Islet precursor cell (in vitro differentiated cells): ENCODE measurements at regions not wholly inside any gene's neighbourhood (a gene's known extent, or its start where the extent isn't known, plus 50 kb on each side); places are given as distances from the start of the nearest gene placed in this dataset.

ENCODE experiments used
- DNase-seq: peaks from one replicate; pipeline ENCODE4 v3.0.0-alpha.2; 2018

DNA sequence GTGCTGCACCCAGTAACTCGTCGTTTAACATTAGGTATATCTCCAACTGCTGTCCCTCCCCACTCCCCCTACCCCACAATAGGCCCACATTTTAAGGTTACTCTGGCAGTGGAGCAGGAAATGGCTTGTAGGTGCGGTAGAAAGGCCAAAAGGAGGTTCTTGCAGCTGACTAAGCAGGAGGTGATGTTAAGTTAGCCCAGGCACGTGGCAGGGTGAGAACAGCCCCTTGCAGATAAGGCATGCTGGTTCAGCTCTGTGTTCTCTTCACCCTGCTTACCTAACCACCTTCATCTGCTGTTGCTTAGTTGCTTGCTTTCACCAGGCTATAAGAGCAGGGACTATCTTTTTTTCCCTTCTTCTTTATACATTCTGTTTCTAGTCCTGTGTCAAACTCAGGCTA lies 1082.8 kb upstream of the RBFOX1 start:
- no peak for DNase-seq

DNA sequence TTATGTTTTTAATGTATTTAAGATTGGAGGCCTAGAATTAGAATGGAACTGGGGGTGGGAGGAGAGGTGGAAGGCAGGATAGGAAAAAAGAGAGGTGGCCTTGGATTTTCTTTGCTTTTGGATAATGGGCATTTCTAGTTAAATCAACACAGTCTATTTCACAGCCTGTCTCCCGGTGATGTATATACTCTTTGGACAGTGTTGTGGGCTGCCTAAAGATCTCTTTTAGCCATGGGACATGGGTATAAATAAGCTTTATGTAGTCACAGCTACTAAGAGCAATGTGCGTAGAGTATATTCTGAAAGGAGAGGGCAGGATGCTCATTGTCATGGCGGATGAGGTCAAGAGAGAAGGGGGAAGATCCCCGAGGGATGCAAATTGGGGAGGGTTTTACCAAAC lies 1084.4 kb upstream of the RBFOX1 start:
- DNase-seq, result no peak

DNA sequence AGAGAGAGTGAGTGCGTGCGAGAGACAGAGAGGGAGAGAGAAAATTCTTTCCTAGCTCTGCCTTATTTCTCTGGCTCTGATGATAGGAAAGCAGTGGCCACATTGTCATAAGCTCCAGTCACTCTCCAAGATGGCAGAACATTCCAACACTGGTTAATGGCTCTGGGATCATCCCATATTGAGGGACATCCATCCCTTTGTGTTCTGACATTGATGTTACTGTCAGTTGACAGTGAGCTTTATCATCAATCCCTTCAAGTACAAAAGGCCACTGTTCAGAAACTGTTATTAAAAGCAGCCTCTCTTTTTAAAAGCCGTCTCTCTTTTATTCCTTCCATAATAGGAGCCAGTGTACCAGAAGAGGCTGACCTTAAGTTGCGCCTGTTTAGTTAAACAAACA lies 1084.9 kb upstream of the RBFOX1 start:
- no peak for DNase-seq

DNA sequence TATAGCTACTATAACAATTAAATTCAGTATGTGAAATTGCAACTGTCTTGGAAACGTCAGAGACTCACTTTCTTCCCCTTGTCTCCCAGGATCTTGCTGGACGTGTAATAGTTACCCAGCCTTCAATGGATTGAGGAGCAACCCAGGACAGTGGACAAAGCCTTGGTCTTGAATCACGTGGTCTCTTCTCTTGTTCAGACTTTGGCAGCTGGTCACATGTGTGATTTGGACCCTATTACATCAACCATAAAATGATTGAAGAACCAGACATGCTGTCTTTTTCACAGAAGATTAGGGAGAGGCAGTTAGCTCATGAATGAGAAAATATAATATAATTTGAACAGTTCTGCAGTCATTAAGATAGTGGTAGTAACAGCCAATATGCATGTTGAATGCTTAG lies 1085.5 kb upstream of the RBFOX1 start:
- no peak for DNase-seq

DNA sequence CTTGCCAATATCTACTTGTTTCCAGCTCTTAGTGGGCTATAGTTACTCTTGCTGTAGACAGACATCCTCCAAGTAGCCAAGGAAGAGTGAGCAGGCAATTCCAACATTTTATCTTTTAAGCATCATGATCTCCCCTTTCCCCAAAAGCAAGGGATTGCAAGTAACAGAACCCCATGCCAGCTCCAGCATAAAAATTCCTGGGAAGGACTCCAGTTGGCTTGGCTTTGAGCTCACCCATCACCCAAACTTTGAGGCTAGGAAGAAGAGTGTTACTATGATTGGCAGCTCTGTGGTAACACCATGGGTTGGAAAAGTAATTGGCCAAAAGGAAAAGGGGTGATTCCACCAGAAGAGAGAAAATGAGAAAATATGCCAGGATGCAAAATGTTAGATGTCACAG lies 1086.4 kb upstream of the RBFOX1 start:
- no peak for DNase-seq

DNA sequence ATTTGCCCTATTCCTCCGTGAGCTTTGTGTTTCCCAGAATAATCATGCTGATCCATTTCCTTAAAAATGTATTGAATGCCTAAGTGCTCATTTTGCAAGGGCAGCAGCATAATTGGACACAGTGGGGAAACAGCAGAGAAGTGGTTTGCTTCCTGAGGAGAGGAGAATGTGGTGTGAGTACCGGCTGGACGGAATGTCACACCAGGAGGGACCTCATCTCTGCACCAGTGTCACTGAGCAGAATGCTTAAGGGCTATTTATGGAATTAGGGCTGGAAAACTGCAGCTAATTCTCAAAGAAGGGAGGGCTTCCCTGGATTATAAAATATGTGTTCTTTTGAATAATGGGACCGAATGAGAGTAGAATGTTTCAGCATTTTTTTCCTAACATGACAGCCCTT lies 1100.6 kb upstream of the RBFOX1 start:
- no peak for DNase-seq

DNA sequence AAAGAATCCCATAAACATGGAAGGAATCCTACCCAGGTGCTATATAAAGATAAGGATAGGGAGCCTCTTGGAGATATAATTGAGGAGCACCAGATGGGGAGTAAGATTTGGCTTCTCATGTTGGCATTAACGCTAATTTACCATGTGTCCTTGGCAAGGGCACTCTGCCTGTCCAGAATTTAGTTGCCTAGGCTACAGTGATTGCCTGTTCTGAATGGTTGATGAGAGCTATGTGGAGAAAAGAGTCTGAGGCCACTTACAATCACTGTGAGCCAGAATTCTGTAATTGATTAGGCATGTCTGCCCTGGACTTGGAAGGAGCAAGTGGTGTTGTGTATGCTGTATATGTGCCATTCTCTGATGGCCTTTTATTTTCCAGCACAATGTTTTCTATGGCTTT lies 1101.2 kb upstream of the RBFOX1 start:
- no peak for DNase-seq

DNA sequence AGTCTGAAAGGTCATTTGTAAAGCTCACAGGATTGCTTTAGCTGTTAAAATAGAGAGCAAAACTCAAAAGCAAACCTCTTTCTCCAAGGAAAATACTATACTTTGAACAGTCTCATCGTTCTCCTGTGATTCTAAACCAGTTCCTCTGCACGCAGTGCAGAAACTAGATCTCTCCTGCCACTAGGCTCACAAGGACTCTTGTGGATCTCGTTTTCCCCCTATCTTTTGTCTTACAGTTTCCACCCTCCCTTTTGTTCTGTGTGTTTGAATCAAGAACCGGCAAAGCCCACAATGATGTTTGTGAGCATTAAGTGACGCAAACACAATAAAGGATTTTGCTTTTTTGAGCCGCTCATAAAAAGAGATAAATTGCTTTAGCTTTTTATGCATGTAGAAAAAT lies 1103.5 kb upstream of the RBFOX1 start:
- DNase-seq, result no peak

DNA sequence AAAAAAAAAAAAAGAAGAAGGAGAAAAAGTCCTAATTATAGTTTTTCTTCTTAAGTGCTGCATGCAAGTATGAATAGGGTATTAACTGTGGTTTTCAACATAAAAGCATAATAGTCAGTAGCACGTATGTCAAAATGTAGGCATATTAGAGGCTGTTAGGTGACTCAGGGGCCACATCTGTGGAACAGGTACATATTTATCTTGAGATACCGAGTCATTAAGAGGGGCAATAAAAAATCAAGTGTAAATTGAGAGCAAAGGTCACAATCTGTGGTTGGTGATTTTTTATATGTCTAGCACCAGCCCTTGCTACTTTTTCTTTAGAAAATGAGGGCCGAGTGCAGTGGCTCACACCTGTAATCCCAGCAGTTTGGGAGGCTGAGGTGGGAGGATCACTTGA lies 1113.8 kb upstream of the RBFOX1 start:
- DNase-seq, result no peak

DNA sequence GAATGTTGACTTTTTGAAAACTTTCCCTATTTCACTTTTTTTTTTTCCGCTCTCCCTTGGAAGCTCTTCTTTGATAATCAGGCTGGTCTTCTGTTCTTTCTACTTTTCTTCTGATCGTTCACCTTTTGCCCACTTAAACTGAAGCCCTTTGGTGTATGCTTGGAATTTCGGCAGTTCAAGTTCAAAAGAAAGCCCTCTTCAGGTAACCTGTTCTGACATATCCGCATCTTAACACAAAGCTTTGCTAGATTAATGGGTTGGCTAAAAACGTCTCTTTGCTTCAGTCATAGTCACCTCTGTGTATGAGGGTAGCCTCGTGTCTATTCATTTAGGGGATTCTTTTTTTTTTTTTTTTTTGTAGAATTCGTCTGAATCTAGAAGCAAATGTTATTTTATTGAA lies 1115.8 kb upstream of the RBFOX1 start:
- DNase-seq, result no peak

DNA sequence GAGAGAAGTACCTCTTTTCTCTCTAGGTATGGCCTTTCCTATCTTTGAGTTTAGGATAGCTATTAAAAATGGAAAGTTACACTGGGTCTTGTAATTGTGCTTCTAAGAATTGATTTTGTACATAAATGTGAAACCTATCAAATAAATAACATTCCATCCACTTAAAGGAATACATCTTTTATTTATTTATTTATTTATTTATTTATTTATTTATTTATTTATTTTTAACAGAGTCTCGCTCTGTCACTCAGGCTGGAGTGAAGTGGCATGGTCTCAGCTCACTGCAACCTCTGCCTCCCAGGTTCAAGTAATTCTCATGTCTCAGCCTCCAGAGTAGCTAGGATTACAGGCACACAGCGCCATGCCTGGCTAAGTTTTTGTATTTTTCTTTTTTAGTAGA lies 1114.0 kb upstream of the EEF2KMT start:
- DNase-seq, result no peak

DNA sequence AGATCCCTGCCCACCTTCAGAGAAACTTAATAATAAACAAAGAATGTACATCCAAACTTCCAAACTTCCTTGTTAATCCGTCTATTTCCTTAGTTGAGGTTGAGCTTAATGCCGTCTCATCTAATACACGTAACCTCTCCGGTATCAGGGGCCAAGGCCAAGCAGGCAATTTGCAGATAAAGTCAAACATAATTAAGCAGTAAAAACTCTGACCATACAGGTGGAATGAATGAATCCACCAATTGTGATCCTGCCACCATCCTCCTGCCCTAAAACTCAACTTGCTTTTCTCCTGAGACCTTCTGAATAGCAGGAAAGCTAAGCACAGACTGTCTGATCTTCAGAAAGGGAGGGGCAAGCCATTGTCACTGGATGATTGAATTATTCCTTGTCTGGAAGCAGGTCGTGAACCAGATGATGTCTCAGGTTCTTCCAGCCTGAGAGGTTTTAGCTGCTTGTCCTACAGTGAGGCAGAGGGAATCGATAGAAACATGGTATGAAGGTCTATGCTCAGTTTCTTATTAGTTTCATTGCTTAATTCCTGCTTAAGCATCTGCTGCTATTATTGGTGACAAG lies 1111.8 kb upstream of the EEF2KMT start:
- DNase-seq, result no peak

DNA sequence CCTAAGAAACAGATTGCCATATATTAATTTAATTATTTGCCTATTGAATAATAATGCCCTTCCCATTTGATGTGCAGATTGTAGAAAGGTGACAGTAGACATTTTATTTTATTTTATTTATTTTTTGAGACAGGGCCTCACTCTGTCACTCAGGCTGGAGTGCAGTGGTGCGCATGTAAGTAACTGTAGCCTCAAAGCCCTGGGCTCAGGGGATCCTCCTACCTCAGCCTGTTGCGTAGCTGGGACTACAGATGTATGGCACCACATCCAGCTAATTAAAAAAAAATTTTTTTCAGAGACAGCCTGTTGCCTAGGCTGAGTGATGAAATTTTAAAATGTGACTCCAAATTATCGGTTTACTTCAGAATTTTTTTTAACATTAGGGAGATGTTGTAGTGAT lies 1110.0 kb upstream of the EEF2KMT start:
- DNase-seq, result no peak

DNA sequence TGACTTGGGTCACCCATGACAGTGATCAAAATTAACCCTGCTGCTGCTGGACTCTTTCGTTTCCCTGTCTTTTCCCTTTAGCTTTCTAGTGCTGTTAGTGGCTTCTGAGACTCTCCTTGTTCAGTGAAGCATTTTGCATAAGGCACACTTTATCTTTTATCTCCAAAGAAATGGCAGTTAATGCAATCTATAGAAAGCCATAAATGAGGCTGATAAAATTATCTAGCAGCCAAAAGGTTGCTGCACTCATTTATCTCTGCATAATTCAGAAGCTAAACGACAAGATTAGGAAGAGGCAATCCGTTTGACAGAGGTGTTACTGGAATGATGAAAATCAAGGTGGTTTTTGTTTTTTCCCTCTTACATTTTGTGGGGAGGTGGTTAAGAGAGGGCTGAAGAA lies 1109.5 kb upstream of the EEF2KMT start:
- no peak for DNase-seq

DNA sequence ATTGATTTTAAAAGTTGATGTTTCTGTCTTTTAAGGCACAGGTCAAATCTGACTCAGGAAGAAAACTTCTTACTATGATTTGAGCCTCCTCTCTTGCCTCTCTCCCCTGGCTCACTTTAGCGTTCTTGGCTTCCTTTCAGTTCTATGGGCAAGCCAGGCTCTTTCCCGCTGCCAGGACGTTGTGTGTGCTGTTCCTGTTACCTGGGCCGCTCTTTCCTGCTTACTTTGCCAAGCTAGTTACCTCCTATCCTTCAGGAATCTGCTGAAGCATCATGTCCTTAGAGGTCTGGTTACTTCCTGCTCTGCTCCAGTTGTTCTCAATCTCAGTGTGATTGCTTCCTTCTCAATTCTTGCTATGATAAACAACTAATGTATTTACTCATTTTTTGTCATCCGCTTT lies 1108.5 kb upstream of the EEF2KMT start:
- DNase-seq, result no peak

DNA sequence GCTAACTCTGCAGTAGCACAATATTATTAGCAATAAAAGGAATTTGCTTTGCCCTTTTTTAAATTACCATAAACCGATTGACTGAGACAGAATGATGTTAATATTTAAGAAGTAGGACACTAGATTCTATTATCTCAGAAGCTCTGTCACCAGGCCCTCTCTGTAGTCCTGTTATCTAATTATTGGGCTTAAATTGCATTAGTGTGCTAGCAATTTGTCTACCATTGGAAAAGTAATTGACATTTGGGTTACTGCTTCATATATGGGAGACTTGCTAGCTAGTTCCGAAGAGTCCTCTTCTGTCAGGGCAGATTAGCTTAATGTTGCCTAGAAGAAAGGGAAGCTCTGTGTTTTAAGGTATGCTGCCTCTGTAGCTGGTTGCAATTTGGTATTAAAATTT lies 1107.3 kb upstream of the EEF2KMT start:
- DNase-seq, result no peak

DNA sequence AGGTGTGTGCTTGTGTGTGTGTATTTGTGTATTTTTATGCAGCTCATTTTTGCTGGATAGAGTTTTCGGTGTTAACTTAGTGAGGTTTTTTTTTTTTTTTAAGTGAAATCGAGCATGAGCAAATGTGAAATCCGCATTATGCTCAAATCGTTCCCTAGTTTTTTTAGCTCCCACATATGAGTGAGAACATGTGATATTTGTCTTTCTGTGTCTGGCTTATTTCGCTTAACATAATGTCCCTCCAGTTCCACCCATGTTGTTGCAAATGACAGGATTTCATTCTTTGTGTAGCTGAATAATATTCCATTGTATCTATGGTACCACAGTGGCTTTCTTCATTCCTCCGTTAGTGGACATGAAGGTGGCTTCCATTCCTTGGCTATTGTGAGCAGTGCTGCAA lies 1103.3 kb upstream of the EEF2KMT start:
- DNase-seq, result no peak

DNA sequence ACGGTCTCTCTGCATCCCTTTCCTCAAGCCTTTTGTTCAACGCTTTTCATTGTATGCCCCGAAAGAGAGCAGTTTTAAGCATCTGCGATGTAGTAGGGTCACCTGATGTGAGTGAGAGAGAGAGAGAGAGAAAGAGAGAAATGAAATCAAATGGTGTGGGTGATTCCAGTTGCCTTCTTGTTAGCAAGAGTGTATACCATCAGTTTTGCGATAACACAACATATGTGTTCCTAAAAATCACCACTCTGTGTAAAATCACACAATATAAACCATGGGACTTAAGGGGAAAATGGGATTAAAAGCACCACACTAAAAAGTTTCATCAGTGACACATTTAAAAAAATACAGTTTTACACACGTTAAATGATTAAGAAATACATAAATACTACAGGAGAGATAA lies 1102.7 kb upstream of the EEF2KMT start:
- DNase-seq, result no peak

DNA sequence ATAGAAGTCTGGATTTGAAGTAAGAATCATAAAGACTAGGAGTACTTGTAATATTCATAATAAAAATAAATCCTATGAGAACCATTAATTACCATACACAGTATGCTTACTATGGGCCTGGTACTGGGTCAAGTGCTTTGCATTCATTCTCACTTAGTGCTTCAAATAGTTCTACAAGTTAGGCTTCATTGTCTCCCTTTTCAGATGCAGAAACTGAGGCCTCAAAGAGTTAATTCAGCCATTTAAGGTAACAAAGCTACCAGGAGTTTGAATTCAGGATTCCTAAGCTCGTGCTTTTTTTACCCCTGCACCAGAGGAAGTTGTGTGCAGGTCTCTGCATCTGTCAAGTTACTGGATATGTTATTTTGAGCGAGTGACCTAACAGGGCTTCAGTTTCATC lies 1098.4 kb upstream of the EEF2KMT start:
- DNase-seq, result no peak

DNA sequence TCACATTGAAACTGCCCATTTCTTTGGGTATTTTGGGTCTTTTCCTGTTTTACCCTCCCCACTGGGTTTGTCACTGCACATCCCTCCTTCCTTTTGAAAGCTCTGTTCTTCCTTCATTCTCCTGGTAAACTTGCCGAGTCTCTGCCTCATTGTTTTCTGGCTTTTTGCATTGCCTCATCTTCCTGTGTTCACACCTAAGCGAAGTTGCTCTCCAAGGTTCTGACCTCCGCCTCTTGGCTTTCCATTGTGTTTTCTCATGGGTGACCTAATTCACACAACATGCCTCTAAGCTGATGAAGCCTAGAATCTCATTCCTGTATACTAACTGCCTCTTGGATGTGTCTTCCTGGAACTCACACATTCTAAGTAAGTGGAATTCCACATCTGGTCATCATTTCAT lies 1096.1 kb upstream of the EEF2KMT start:
- DNase-seq, result peak; percentile 81

DNA sequence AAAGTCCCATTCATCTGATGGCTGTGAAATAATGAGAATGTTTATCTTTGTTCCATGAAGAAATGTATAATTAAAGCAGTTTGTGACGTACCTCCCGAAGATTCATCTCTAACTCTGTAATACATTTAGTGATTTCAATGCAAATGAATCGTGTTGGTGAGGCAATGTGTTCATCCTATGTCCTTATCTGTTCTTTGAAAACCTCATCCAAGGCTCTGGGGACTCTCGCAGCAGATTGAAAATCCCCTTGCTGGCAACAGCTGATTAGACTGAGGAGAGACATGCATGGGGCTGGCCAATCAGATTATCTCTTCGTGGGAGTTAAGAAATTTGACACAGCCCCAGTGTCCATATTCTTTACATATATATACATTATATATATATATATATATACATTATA lies 1095.4 kb upstream of the EEF2KMT start:
- DNase-seq, result no peak

DNA sequence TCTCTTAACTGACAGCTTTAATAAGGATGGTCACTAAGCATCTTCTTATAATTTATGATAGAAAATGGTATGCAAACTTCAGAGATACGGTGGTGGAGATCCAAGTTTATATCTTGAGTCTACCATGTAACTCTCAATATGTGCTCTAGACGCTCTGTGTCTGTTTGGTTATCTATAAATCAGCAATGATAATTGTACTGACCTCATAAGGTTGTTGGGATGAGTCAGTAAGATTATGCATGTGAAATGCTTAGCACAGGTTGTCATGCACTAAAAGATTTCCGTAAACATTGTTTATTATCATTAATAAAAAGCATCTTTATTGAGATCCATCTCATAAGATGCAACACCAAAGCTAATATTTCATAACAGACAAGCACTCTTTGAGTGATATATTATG lies 1094.9 kb upstream of the EEF2KMT start:
- no peak for DNase-seq

DNA sequence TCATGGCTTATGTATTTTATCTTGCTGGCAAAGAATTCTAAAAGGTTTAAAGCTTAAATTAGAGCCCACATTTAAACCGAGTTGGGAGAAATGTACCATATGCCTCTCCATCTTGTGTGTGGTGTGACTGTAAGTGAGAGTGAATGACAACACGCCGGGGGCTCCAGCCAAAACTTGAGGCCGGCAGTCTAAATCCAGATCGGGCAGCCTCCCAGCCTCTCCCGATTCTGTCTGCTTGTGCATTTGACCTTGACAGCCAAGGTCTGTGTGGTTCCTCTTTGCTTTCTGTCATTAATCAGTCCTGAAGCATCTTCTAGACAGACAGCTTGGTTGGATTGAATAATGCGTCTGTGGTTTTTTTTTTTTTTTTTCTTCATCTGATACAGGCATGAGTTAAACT lies 1093.2 kb upstream of the EEF2KMT start:
- no peak for DNase-seq

DNA sequence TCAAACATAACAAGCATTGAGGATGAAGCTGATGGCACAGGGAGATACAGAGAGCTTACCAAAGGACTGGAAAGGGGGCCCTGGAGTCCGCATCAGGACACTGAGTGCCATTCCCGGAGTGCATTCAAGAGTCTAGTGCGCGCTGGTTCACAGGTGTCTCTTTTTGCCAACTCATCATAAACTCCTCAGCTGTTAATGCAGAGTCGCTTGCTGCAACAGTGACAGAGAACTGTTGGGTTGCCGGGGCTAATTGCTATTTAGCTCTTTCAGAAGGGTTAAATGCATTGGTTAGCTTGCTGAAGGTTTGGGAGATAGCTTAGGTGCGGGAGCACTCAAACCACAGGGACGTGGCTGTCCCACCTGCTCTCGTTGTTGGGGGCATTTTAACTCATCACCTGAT lies 1091.6 kb upstream of the EEF2KMT start:
- no peak for DNase-seq

DNA sequence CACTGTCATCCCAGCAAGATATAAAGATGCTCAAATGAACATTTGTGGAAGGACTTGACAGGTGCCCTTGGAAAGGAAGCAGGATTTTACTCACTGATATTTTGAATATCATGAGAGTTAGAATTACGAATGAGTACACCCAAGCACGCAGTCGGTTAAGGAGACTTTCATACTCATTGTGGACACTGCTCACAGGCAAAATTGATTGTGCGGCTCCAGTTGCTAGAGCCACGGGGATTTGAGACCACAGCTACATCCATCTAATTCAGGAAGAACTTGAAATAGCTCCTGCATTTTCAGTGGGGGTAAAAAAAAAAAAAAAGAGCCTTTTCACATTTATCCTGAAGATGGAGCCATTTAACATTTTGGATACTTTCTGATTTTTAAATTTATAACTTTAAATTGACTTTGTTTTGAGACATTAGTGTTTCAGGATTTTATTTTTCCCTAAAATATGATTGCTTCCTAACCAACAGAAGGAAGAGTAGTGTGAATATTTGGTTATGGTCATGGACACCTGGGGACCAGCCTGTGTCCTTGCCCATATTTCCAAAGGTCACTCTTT lies 1080.1 kb upstream of the EEF2KMT start:
- no peak for DNase-seq

DNA sequence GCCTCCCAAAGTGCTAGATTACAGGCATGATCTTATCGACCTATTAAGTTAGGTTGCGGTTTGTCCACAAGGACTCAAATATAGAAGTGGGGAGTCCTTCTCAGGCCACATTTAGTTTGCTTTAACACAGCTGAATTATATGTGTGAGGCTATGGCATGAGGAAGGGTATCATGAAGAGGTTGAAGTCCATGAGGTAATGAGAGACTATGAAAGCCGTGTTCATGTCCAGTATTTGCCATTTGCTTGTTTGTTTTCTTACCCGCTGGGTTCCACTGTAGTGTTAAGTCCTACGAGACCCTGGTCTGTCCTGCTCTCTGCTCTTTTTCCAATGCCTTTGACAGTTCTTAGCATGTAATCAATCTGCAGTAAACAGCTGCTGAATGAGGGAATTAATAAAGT lies 1072.4 kb upstream of the EEF2KMT start:
- DNase-seq, result no peak
